Middle frontal gyrus (tissue), 1 donor: ENCODE measurements at regions not wholly inside any gene's neighbourhood (a gene's known extent, or its start where the extent isn't known, plus 50 kb on each side); places are given as distances from the start of the nearest gene placed in this dataset.
"Not testable (repeated sequence)": the region's sequence is repeated elsewhere in the genome, so short reads cannot be mapped to it uniquely, and the experiment has no call there.

Source experiments
- DNase-seq: peaks from one replicate; pipeline ENCODE4 v3.0.0-alpha.2; 2015; ENCODE audit warnings: low spot score; ENCODE audit errors: extremely low spot score

DNA sequence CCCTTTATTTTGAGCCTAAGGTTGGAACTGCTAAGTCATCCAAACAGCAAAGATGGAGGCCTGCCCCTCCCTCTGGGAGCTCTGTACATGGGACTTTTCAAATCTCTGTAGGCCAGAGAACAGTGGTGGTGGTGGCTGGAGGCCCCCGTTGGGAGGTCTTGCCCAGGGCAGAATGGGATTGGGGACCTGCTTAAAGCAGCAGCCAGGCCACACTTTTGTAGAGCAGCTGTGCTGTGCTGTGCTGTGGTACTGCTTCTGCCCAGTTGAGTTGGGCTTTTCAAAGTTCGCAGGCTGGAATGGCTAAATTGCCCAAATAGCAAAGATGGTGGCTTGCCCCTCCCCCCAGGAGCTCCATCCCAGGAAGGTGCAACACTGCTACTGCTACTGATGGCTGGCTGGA is 147.5 kb upstream of the TACR3 start:
- no peak for DNase-seq

DNA sequence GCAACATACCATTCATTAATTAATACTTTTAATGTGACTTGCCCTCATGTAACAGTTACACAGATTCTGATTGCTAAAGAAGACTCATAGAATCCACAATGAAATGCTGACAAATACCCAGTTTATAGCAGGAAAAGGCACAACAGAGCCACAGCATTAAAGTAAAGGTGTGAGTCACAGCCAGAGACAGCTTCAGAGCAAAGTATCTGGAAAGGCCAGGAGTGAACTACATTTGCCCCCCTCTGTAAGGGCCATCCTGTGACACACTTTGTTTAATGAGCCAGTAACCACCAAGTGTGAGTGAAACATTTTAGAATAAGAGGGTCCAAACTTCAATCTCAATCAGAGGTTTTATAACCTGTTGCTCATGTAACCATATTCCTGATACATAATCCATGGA is 133.8 kb upstream of the TACR3 start:
- DNase-seq, result no peak

DNA sequence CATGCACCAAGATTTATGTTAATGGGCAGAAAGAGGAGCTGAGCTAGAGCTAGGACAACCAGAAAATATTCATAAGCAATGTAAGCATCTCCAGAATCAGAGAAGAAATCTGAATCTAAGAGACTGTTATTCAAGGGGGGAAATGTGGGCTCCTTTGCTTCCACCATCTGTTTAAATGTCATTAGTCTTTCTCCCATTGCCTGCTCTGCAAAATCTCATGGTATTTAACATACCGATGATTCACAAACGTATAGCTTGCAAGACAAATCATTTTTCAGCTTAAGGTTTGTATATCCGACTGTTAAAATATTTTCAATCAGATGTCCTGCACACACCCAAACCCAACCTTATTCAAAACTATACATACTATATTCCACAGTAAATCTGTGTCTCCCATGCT is 133.4 kb upstream of the TACR3 start:
- no peak for DNase-seq

DNA sequence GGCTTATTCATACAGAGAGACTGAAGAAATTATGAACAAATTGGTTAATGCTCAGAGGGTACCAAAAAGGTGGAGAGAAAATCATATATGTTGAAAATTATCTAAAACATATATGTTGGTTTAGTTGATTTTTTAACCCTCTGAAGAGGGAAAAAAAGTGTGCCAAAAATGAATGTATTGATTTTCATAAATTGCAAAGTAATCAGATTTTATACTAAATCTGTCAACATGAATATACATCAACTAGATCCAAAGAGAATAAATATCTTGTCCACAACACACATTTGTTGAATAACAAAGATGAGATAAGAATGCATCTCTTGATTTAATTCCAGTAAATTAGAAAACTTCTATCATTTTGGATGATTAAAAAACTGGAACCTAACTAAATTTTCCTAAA is 125.3 kb upstream of the TACR3 start:
- DNase-seq, result no peak

DNA sequence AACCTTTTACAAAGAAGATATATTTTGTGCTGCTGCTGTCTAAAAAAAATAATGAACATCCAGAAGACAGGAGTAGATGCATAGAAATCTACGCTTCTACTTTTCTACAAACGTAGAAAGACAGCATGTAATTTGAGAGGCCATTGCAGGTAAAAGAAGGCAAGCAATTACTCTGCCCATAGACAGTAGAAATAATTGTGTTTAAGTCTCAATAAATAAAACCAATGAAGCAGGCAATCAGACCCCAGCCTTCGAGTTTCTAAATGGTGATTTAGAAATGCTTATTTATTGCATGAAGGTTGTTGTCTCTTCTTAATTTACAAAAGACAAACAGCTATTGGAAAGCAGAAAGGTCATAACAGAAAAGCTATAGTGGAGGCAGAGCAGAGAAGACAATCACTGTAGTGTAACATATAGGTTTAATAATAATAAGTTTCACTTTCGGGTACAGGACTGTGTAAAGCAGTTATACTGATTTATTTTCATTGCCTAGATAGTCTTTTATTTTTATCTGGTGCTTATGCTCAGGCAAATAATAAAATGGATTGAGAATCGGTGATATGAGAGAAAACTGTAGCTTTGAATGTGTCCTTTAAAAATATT is 123.0 kb upstream of the TACR3 start:
- no peak for DNase-seq

DNA sequence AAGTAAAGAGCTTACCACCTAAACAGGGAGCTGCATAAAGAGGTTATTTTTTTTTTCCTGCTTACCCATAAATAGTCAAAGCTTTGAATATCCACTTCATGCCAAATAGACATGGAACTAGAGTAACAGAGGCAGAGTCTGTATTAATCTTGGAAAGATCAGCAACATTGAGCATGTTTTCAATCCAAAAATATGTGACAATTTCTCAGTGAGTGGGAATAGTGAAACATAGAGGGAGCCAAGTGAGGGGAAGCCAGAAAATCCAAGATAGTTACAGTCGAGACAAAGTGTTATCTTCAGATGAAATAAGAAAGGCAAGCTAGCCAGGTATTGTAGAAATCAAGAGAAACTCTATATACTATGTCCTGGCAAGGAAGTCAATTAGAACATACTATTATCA is 122.3 kb upstream of the TACR3 start:
- DNase-seq, result no peak

DNA sequence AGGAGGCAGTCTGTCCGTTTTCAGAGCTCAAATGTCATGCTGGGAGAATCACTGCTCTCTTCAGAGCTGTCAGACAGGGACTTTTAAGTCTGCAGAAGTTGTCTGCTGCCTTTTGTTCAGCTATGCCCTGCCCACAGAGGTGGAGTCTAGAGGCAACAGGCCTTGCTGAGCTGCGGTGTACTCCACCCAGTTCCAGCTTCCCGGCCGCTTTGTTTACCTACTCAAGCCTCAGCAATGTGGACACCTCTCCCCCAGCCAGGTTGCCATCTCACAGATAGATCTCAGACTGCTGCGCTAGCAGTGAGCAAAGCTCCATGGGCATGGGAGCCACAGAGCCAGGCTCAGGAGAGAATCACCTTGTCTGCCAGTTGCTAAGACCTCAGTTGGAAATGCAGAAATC is 90.5 kb upstream of the TACR3 start:
- DNase-seq, result not testable (repeated sequence)

DNA sequence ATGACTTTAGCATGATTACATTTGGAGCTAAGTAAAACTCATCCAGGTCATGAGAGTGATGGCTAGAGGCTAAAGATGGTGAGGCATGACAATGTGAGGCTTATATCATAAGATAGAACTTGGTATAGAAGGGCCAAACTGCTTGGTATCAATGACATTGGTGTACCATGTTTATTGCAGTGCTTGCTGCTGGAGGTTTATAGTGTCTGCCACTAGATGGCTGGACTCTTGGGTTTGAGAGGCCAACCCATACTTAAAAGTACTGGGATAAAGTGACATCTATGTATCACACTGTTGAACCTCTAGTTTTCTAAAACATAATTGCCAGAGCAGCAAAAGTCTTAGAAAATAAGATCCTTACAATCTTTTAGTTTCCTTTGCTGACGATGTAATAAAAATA is 83.0 kb upstream of the TACR3 start:
- DNase-seq, result no peak

DNA sequence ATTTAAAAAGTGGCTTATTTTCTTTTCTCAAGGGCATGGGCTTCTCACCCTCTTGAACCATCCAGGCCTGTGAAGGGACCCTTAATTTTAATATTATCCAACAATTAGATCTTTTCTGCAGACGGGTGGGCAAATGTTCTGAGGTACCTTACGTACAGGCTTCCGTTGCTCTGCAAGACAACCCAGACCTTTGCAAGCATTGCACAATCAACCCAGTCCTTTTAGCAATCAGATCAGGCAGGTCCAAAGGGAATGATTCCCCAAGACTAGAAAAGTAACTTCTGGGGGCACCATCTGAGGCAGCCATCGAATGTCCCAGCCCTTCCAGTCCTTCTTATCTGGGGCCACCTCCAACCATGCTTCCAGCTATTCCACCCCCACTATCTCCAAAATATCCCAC is 67.3 kb upstream of the TACR3 start:
- DNase-seq, result no peak

DNA sequence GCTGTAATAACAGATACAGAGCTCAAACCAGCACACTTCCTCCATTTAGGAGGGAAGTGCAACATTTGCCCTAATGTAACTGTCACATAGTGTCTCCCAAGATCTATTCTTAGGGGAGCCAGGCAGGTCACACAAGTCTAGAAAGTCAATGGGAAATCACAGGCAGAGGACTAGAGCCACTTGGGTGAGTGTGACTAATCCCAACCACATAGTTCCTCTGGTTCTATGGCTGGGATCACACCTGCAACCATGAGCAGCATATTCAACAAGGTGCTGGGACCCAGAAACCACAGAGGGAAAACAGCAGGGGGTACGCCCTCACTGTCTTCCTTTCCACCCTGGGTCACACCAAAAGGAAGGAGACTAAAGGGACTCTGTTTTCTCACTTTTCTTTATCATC is 66.8 kb upstream of the TACR3 start:
- DNase-seq, result no peak

DNA sequence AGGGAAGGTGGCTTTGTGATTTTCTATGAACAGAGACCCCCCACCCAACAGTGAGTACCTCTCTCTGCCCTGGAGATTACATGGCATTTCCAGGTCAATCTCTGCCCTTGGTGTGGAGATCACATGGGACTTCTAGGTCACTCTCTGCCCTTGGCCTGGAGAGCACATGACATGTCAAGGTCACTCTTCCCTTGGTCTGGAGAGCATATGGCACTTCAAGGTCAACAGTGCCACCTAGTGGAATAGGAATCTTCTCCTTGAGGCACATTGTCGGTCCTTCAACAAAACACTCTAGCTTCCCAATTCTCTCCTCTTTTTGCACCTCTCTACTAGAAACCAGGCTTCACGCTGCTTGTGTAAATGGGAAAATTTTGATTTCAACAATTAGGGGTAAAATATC is 66.2 kb upstream of the TACR3 start:
- DNase-seq, result no peak

DNA sequence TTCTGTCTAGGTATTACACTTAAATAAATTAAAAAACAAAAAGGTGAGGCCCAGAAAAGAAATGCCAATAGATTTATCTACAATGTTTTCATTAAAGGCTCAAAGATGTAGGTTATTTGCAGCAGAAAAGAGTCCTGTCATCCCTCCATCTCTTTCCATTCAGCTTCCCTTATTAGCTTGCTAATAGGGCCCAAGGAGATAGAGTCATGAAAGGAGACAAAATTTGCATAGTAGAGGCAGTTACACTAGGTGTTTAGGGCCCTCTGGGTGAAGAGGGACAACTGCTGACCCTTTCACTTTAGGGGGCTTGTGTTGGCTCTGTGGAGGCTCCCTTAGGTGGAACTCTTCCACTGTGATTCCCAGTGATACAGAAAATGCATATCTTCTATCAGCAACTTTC is 58.4 kb upstream of the TACR3 start:
- DNase-seq, result no peak

DNA sequence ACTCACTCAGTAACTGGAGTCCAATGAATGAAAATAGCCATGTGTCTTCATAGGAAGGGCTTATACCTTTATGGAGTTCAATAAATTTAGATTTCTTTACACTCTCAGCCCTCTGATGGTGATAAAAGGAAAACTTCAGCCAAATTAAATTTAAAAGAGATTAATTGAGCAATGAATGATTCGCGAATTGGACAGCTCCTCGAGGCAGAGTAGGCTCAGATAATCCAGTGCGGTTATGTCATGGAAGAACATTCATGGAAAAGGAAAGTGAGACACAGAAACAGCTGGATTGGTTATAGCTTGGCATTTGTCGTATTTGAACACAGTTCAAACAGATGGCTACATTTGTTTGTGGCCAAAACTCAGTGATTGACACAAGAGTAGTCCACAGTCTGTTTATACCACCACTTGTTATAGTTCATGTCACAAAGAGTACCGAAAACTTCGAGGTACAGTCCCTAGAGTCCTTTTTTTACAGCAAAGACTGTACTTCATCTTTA is 54.6 kb upstream of the TACR3 start:
- no peak for DNase-seq

DNA sequence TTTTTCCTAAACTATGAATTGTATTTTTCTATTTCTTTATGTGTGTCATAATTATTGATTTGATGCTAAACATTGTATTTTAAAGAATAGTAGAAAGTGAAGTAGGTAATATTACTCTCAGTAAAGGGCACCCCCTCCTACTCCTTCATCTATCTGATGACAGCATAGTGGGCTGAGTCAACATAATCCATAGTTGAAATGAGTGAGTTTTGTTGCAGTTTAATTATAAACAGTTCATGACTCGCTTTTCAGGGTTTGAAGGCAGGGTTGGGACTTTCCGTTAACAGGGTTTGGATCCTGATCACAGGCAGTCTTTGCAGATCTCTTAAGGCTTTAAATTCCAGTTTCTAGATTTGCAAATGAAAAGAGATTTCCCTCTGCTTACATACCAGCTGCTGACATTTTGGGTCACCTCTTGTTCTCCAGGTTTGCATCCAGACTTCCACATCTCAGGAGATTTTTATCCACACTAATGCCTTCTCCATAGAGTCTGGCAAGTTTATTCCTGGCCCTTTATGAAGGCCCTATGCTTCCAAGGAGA is 54.0 kb upstream of the TACR3 start:
- DNase-seq, result no peak
